ENCODE measurements at regions not wholly inside any gene's neighbourhood (a gene's known extent, or its start where the extent isn't known, plus 50 kb on each side); places are given as distances from the start of the nearest gene placed in this dataset.

GRCh38 chr1:86245566-86246190 lies 89.1 kb upstream of the COL24A1 start:
- Histone ChIP-seq H3K36me3 (ENCODE audit: control insufficient read depth, insufficient read depth, low read length) (no peaks in the 10 kb centered on the region), H3K9me3 (replicated peaks; ENCODE audit: control insufficient read depth, insufficient read depth, low read depth, low read length) (no peaks in the 10 kb centered on the region), H3K9ac (ENCODE audit: insufficient read depth in 1 of 2, low read depth in 2 of 2, low read length in 2 of 2) (no peak overlapping the region), H3K79me2 (ENCODE audit: control insufficient read depth, insufficient read depth, low read length) (no peaks in the 10 kb centered on the region), H3K9me1 (ENCODE audit: control insufficient read depth, insufficient read depth, low read length) (no peaks in the 10 kb centered on the region), H3K4me1 (replicated peaks in 1 of 2; ENCODE audit: control insufficient read depth in 2 of 2, insufficient read depth in 2 of 2, low read length in 2 of 2) (no peaks in the 10 kb centered on the region), H3K4me2 (ENCODE audit: insufficient read depth, low read length) (no peak overlapping the region), H4K20me1 (replicated peaks; ENCODE audit: control insufficient read depth, insufficient read depth, low read length) (no peaks in the 10 kb centered on the region), H3K27ac (ENCODE audit: extremely low read depth, low read depth, low read length) (no peak overlapping the region), H3K27me3 (ENCODE audit: control insufficient read depth in 2 of 2, insufficient read depth in 2 of 2, low read length in 2 of 2) (no peaks in the 10 kb centered on the region), H3K4me3 (no peak overlapping the region), H2AFZ (ENCODE audit: low read depth, low read length) (no peak overlapping the region)
- CTCF ChIA-PET (ENCODE audit: low intra/inter-chr PET ratio), result no interaction called here
- TF ChIP-seq HCFC1 (IDR thresholded peaks at IDR 0.05; ENCODE audit: low read depth, low read length) (no peak), THRAP3 (IDR thresholded peaks at IDR 0.05; ENCODE audit: borderline replicate concordance) (no peak), ZNF75A (CRISPR knock-in tag; IDR thresholded peaks at IDR 0.05) (no peak), HMGN3 (IDR thresholded peaks at IDR 0.05; ENCODE audit: borderline replicate concordance, extremely low read depth, insufficient read length, low read depth, low read length) (no peak), REST (IDR thresholded peaks at IDR 0.05; ENCODE audit: borderline replicate concordance) (no peak), REST (CRISPR knock-in tag; IDR thresholded peaks at IDR 0.05; ENCODE audit: low read depth) (no peak)
- ATAC-seq, result no peak
- FAIRE-seq, result no peak
- intact Hi-C loops (cut with micrococcal nuclease), result no loop called here
- POLR2A ChIA-PET, result no interaction called here
- no TSS peak for BruUV-seq (replicated peaks)
- in situ Hi-C loops (cut with MboI), result no loop called here
- DNase-seq (ENCODE audit: extremely low read depth in 1 of 4, low spot score in 3 of 4), result no peak
- WGBS (ENCODE audit: insufficient coverage, low coverage, missing lambda C conversion rate), result 2% methylated on average over 9 of the region's 9 CpGs
